H9 (cell line): ENCODE measurements at regions not wholly inside any gene's neighbourhood (a gene's known extent, or its start where the extent isn't known, plus 50 kb on each side); places are given as distances from the start of the nearest gene placed in this dataset.

ENCODE experiments used
- DNase-seq: peaks from one replicate; pipeline ENCODE4 v3.0.0-alpha.2; 2017
- H2AFZ ChIP-seq: one replicate; pipeline ENCODE4 v1.6.1; 2013; ENCODE audit warnings: mild to moderate bottlenecking, low read length, control low read depth, moderate library complexity
- H2AK5ac ChIP-seq: 2 replicates; pipeline ENCODE4 v1.6.1; 2013; ENCODE audit warnings: low read length, control low read depth, mixed read lengths; ENCODE audit not compliant: insufficient read length
- H2BK120ac ChIP-seq: one replicate; pipeline ENCODE4 v1.6.1; 2013; ENCODE audit warnings: low read depth, mild to moderate bottlenecking, low read length, control low read depth, inconsistent platforms; ENCODE audit not compliant: poor library complexity, severe bottlenecking
- H2BK12ac ChIP-seq: 2 replicates; pipeline ENCODE4 v1.6.1; 2013; ENCODE audit warnings: low read length, control low read depth, mixed read lengths, low read depth; ENCODE audit not compliant: insufficient read length
- H2BK15ac ChIP-seq: 2 replicates; pipeline ENCODE4 v1.6.1; 2013; ENCODE audit warnings: low read depth, low read length, control low read depth
- H2BK20ac ChIP-seq: one replicate; pipeline ENCODE4 v1.6.1; 2013; ENCODE audit warnings: low read depth, mild to moderate bottlenecking, low read length, control low read depth, inconsistent platforms; ENCODE audit not compliant: poor library complexity, severe bottlenecking
- H2BK5ac ChIP-seq: 2 replicates; pipeline ENCODE4 v1.6.1; 2013; ENCODE audit warnings: low read length, control low read depth, mixed read lengths; ENCODE audit not compliant: insufficient read length
- H3K14ac ChIP-seq: 2 replicates; pipeline ENCODE4 v1.6.1; 2013; ENCODE audit warnings: low read length, control low read depth; ENCODE audit not compliant: insufficient read depth
- H3K18ac ChIP-seq: 2 replicates; pipeline ENCODE4 v1.6.1; 2013; ENCODE audit warnings: low read depth, mild to moderate bottlenecking, mixed read lengths, low read length, control low read depth; ENCODE audit not compliant: insufficient read length
- H3K23ac ChIP-seq: 2 replicates; pipeline ENCODE4 v1.6.1; 2013; ENCODE audit warnings: low read length, control low read depth, mixed read lengths, low read depth; ENCODE audit not compliant: insufficient read length
- H3K23me2 ChIP-seq: 2 replicates; pipeline ENCODE4 v1.6.1; 2013; ENCODE audit warnings: low read depth, mild to moderate bottlenecking, mixed read lengths, low read length, control low read depth; ENCODE audit not compliant: insufficient read length, poor library complexity, severe bottlenecking
- H3K27ac ChIP-seq: 2 replicates; pipeline ENCODE4 v1.5.1; 2013; ENCODE audit warnings: low read length, control low read depth, mixed read lengths, low read depth; ENCODE audit not compliant: insufficient read length
- H3K27me3 ChIP-seq: 2 replicates; pipeline ENCODE4 v1.6.1; 2013; ENCODE audit warnings: low read length, control low read depth, inconsistent platforms; ENCODE audit not compliant: insufficient read depth
- H3K4ac ChIP-seq: 2 replicates; pipeline ENCODE4 v1.6.1; 2013; ENCODE audit warnings: low read depth, mild to moderate bottlenecking, control low read depth, inconsistent platforms, low read length, moderate library complexity
- H3K4me1 ChIP-seq: 2 replicates; pipeline ENCODE4 v1.6.1; 2013; ENCODE audit warnings: low read length, control low read depth, inconsistent platforms; ENCODE audit not compliant: insufficient read depth
- H3K4me2 ChIP-seq: 2 replicates; pipeline ENCODE4 v1.6.1; 2013; ENCODE audit warnings: low read length, control low read depth, mixed read lengths; ENCODE audit not compliant: insufficient read length, insufficient read depth
- H3K56ac ChIP-seq: 2 replicates; pipeline ENCODE4 v1.6.1; 2013; ENCODE audit warnings: low read depth, mild to moderate bottlenecking, mixed read lengths, low read length, control low read depth; ENCODE audit not compliant: insufficient read length
- H3K79me1 ChIP-seq: 2 replicates; pipeline ENCODE4 v1.6.1; 2013; ENCODE audit warnings: low read depth, mild to moderate bottlenecking, moderate library complexity, low read length, control low read depth, inconsistent platforms; ENCODE audit not compliant: insufficient read depth, poor library complexity, severe bottlenecking
- H3K79me2 ChIP-seq: 2 replicates; pipeline ENCODE4 v1.6.1; 2013; ENCODE audit warnings: low read length, control low read depth, inconsistent platforms; ENCODE audit not compliant: insufficient read depth
- H3K9ac ChIP-seq: 2 replicates; pipeline ENCODE4 v1.6.1; 2013; ENCODE audit warnings: low read length, control low read depth, mixed read lengths; ENCODE audit not compliant: insufficient read length; ENCODE audit errors: extremely low read depth
- H3K9me3 ChIP-seq: one replicate; pipeline ENCODE4 v1.6.1; 2013; ENCODE audit warnings: low read depth, low read length, inconsistent platforms; ENCODE audit not compliant: control insufficient read depth
- H3T11ph ChIP-seq: one replicate; pipeline ENCODE4 v1.6.1; 2013; ENCODE audit warnings: mild to moderate bottlenecking, low read length, control low read depth, inconsistent platforms
- H4K20me1 ChIP-seq: one replicate; pipeline ENCODE4 v1.6.1; 2013; ENCODE audit not compliant: control insufficient read depth, insufficient read length, insufficient read depth
- H4K5ac ChIP-seq: 2 replicates; pipeline ENCODE4 v1.6.1; 2013; ENCODE audit warnings: low read depth, mild to moderate bottlenecking, mixed read lengths, low read length, control low read depth; ENCODE audit not compliant: insufficient read length
- H4K8ac ChIP-seq: replicated peaks from 2 replicates; pipeline ENCODE4 v1.6.1; 2013; ENCODE audit warnings: low read length, control low read depth, mixed read lengths, low read depth; ENCODE audit not compliant: insufficient read length
- H4K91ac ChIP-seq: 2 replicates; pipeline ENCODE4 v1.6.1; 2013; ENCODE audit warnings: low read depth, mild to moderate bottlenecking, moderate library complexity, mixed read lengths, low read length, control low read depth; ENCODE audit not compliant: insufficient read length
- H3K27ac Mint-ChIP-seq, 3 experiments: 2 replicates in 2 of 3; 3 replicates in 1 of 3; pipeline ENCODE4 v1.8.0; 2020 to 2021; ENCODE audit warnings: mixed read lengths in 3 of 3, mild to moderate bottlenecking in 1 of 3, moderate library complexity in 1 of 3
- H3K27me3 Mint-ChIP-seq: 2 replicates; pipeline ENCODE4 v1.8.0; 2021; ENCODE audit warnings: low read depth, mild to moderate bottlenecking, moderate library complexity, mixed read lengths
- H3K36me3 Mint-ChIP-seq, 3 experiments: 2 replicates in 2 of 3; 3 replicates in 1 of 3; pipeline ENCODE4 v1.8.0; 2020 to 2021; ENCODE audit warnings: low read depth in 3 of 3, mixed read lengths in 3 of 3; ENCODE audit not compliant: insufficient read depth in 1 of 3
- H3K4me1 Mint-ChIP-seq, 2 experiments: 2 replicates each; pipeline ENCODE4 v1.8.0; 2020; ENCODE audit warnings: mixed read lengths in 2 of 2
- H3K4me3 Mint-ChIP-seq, 2 experiments: 2 replicates in 1 of 2; 3 replicates in 1 of 2; pipeline ENCODE4 v1.8.0; 2020 to 2021; ENCODE audit warnings: mild to moderate bottlenecking in 2 of 2, mixed read lengths in 2 of 2, moderate library complexity in 1 of 2
- H3K9me3 Mint-ChIP-seq, 2 experiments: 2 replicates in 1 of 2; 3 replicates in 1 of 2; pipeline ENCODE4 v1.8.0; 2020; ENCODE audit warnings: mild to moderate bottlenecking in 2 of 2, mixed read lengths in 2 of 2, moderate library complexity in 1 of 2
- WGBS: extraction: QIAGEN DNeasy Blood & Tissue Kit; methylation state at CpG from one replicate; pipeline ENCODE4 v1.1.7; 2013; ENCODE audit warnings: missing lambda C conversion rate, low lambda C conversion rate, mixed read lengths; ENCODE audit not compliant: insufficient read length; ENCODE audit errors: extremely low coverage; 5-methylcytosine and 5-hydroxymethylcytosine counted together
- TF ChIP-seq, protein P1 (sequence below): fragments of 200-600 bp; sonication (generic); conservative IDR thresholded peaks from 3 replicates; pipeline ENCODE4 v1.8.0; 2021; ENCODE audit warnings: antibody characterized with exemption, mild to moderate bottlenecking

DNA sequence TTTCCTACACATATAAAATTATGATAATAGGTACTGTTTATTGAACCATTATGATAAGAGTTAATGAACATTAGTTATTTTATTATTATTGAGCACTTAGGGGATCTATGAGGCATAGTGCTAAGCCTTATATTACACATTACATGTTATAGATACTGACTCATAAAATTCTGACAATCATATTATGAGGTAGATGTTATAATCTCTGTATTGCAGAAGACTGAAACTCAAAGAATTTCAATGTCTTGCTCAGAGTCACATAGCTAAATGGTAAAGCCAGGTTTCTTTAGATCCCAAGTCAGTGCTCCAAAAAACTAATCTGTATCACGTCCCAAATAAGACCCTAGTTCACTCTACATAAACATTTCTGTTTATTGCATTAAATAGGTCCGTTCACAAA, 207.2 kb upstream of the CNKSR2 start:
- DNase-seq = no peak
- no peaks in the 10 kb centered on the region for H3K27me3 ChIP-seq
- no peak overlapping the region for H2BK5ac ChIP-seq
- Mint-ChIP-seq H3K4me1 (peaks cover 8 to 10% of the 10 kb centered on the region in 2 experiments), H3K27me3 (no peaks in the 10 kb centered on the region), H3K36me3 (no peaks in the 10 kb centered on the region), H3K27ac (no peak overlapping the region), H3K9me3 (peaks cover 0 to 12% of the 10 kb centered on the region in 2 experiments; a peak in 3 of 5 replicates), H3K4me3 (no peak overlapping the region)
- no peak overlapping the region for H2BK15ac ChIP-seq
- no peak overlapping the region for H2BK120ac ChIP-seq
- H3K4me2 ChIP-seq = no peak overlapping the region
- H3K9me3 ChIP-seq = peaks cover 7% of the 10 kb centered on the region
- no peaks in the 10 kb centered on the region for H3K79me1 ChIP-seq
- no peak overlapping the region for H3K27ac ChIP-seq
- no CpG with 5 or more reads among the region's 2 CpGs for WGBS
- no peak overlapping the region for H3K18ac ChIP-seq
- H3T11ph ChIP-seq = no peak overlapping the region
- H4K5ac ChIP-seq = no peak overlapping the region
- H4K8ac ChIP-seq = no peak overlapping the region
- H2BK12ac ChIP-seq = no peak overlapping the region
- no peak overlapping the region for H3K4ac ChIP-seq
- no peaks in the 10 kb centered on the region for H3K23me2 ChIP-seq
- H3K23ac ChIP-seq = no peak overlapping the region
- no peak overlapping the region for H3K56ac ChIP-seq
- no peak overlapping the region for H3K14ac ChIP-seq
- no peaks in the 10 kb centered on the region for H4K20me1 ChIP-seq
- TF ChIP-seq, protein P1, sequence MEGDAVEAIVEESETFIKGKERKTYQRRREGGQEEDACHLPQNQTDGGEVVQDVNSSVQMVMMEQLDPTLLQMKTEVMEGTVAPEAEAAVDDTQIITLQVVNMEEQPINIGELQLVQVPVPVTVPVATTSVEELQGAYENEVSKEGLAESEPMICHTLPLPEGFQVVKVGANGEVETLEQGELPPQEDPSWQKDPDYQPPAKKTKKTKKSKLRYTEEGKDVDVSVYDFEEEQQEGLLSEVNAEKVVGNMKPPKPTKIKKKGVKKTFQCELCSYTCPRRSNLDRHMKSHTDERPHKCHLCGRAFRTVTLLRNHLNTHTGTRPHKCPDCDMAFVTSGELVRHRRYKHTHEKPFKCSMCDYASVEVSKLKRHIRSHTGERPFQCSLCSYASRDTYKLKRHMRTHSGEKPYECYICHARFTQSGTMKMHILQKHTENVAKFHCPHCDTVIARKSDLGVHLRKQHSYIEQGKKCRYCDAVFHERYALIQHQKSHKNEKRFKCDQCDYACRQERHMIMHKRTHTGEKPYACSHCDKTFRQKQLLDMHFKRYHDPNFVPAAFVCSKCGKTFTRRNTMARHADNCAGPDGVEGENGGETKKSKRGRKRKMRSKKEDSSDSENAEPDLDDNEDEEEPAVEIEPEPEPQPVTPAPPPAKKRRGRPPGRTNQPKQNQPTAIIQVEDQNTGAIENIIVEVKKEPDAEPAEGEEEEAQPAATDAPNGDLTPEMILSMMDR = no peak
- H2AFZ ChIP-seq = no peak overlapping the region
- H3K4me1 ChIP-seq = no peaks in the 10 kb centered on the region
- no peak overlapping the region for H3K9ac ChIP-seq
- no peak overlapping the region for H2AK5ac ChIP-seq
- no peaks in the 10 kb centered on the region for H3K79me2 ChIP-seq
- no peak overlapping the region for H2BK20ac ChIP-seq
- no peak overlapping the region for H4K91ac ChIP-seq
